ENCODE measurements at regions not wholly inside any gene's neighbourhood (a gene's known extent, or its start where the extent isn't known, plus 50 kb on each side); places are given as distances from the start of the nearest gene placed in this dataset.
A peak's percentile ranks its signal among the peaks of the same experiment; 100 is the strongest.

GRCh38 chr20:63102721-63103375, 96.1 kb upstream of the BHLHE23 start (continued):
- TF ChIP-seq PRDM10 (CRISPR knock-in tag; IDR thresholded peaks at IDR 0.05; ENCODE audit: low read depth): no peak
- no peak for TF ChIP-seq ZNF205 (CRISPR knock-in tag; IDR thresholded peaks at IDR 0.05)
- no peak for TF ChIP-seq ETS1 (CRISPR knock-in tag; IDR thresholded peaks at IDR 0.05)
- no peak for TF ChIP-seq HMGA1 (CRISPR knock-in tag; conservative IDR thresholded peaks at IDR 0.05)
- no peak for TF ChIP-seq SP1 (IDR thresholded peaks at IDR 0.05)
- TF ChIP-seq SP1 (CRISPR knock-in tag; IDR thresholded peaks at IDR 0.05): no peak
- TF ChIP-seq MBNL3 (CRISPR knock-in tag; conservative IDR thresholded peaks at IDR 0.05): no peak
- no peak for TF ChIP-seq JUN (CRISPR knock-in tag; IDR thresholded peaks at IDR 0.05)
- TF ChIP-seq PBX2 (CRISPR knock-in tag; IDR thresholded peaks at IDR 0.05): no peak
- no peak for TF ChIP-seq PRDM4 (CRISPR knock-in tag; IDR thresholded peaks at IDR 0.05; ENCODE audit: borderline replicate concordance)
- TF ChIP-seq ZNF850 (CRISPR knock-in tag; conservative IDR thresholded peaks at IDR 0.05): no peak
- TF ChIP-seq TMF1 (CRISPR knock-in tag; IDR thresholded peaks at IDR 0.05; ENCODE audit: low read depth): no peak
- no peak for TF ChIP-seq EED (CRISPR knock-in tag; IDR thresholded peaks at IDR 0.05)
- no peak for TF ChIP-seq ZNF292 (CRISPR knock-in tag; IDR thresholded peaks at IDR 0.05; ENCODE audit: borderline replicate concordance, low read depth)
- no peak for TF ChIP-seq MEIS2 (CRISPR knock-in tag; IDR thresholded peaks at IDR 0.05)
- TF ChIP-seq ZNF253 (CRISPR knock-in tag; IDR thresholded peaks at IDR 0.05; ENCODE audit: borderline replicate concordance): 0 out of 2 replicates have a peak, but pooled peaks have one; percentile 15
- TF ChIP-seq HNRNPK (IDR thresholded peaks at IDR 0.05; ENCODE audit: low read depth, low read length, poor library complexity, severe bottlenecking): peak; percentile 54
- no peak for TF ChIP-seq ZNF414 (CRISPR knock-in tag; IDR thresholded peaks at IDR 0.05)
- TF ChIP-seq U2AF1 (optimal IDR thresholded peaks at IDR 0.05; ENCODE audit: low read depth, low read length): no peak
- TF ChIP-seq IKZF5 (CRISPR knock-in tag; IDR thresholded peaks at IDR 0.05): no peak

Data from HepG2 (cell line).